ENCODE measurements at regions not wholly inside any gene's neighbourhood (a gene's known extent, or its start where the extent isn't known, plus 50 kb on each side); places are given as distances from the start of the nearest gene placed in this dataset.

DNA sequence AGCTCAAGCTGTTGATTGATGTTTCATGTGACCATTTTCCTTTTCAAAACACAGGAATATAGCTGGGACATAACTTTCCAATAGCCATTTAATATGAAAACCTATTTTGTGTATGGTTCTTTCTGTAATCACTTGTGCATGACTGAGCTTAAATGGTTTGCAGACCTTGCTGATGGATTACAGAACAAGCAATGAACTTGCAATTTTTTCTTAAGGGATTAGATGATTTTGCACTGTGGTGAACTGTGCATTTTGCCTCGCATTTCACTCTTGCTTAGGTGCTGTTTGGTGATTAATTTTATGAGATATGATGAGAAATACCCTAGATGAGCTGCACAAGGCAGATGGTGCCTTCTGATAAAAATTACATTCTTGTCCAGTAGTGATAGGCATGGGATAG, 419.0 kb upstream of the FBXO33 start:
- TF ChIP-seq ESRRA (IDR thresholded peaks at IDR 0.05; ENCODE audit: borderline replicate concordance, low read length) (no peak), SMC3 (IDR thresholded peaks at IDR 0.05) (no peak), NR3C1 (IDR thresholded peaks at IDR 0.05) (no peak), ZSCAN20 (CRISPR knock-in tag; IDR thresholded peaks at IDR 0.05) (no peak), POLR2AphosphoS2 (conservative IDR thresholded peaks at IDR 0.05; ENCODE audit: low read length) (no peak), MAZ (IDR thresholded peaks at IDR 0.05; ENCODE audit: borderline replicate concordance, low read depth, low read length) (no peak), RNF2 (IDR thresholded peaks at IDR 0.05; ENCODE audit: borderline replicate concordance, low read depth) (no peak), POLR2A (IDR thresholded peaks at IDR 0.05; ENCODE audit: low read length) (no peak), CHD2 (IDR thresholded peaks at IDR 0.05; ENCODE audit: low read length, partially characterized antibody) (no peak)
- TF ChIP-seq, protein P1, sequence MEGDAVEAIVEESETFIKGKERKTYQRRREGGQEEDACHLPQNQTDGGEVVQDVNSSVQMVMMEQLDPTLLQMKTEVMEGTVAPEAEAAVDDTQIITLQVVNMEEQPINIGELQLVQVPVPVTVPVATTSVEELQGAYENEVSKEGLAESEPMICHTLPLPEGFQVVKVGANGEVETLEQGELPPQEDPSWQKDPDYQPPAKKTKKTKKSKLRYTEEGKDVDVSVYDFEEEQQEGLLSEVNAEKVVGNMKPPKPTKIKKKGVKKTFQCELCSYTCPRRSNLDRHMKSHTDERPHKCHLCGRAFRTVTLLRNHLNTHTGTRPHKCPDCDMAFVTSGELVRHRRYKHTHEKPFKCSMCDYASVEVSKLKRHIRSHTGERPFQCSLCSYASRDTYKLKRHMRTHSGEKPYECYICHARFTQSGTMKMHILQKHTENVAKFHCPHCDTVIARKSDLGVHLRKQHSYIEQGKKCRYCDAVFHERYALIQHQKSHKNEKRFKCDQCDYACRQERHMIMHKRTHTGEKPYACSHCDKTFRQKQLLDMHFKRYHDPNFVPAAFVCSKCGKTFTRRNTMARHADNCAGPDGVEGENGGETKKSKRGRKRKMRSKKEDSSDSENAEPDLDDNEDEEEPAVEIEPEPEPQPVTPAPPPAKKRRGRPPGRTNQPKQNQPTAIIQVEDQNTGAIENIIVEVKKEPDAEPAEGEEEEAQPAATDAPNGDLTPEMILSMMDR (IDR thresholded peaks at IDR 0.05) = no peak
- TF ChIP-seq, protein P2, sequence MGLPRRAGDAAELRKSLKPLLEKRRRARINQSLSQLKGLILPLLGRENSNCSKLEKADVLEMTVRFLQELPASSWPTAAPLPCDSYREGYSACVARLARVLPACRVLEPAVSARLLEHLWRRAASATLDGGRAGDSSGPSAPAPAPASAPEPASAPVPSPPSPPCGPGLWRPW (IDR thresholded peaks at IDR 0.05) = no peak
- TF ChIP-seq, protein P3, sequence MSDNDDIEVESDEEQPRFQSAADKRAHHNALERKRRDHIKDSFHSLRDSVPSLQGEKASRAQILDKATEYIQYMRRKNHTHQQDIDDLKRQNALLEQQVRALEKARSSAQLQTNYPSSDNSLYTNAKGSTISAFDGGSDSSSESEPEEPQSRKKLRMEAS (IDR thresholded peaks at IDR 0.05) = no peak

Measured in A549 (cell line).